ENCODE measurements at regions not wholly inside any gene's neighbourhood (a gene's known extent, or its start where the extent isn't known, plus 50 kb on each side); places are given as distances from the start of the nearest gene placed in this dataset.
"Not testable (repeated sequence)": the region's sequence is repeated elsewhere in the genome, so short reads cannot be mapped to it uniquely, and the experiment has no call there.

DNA sequence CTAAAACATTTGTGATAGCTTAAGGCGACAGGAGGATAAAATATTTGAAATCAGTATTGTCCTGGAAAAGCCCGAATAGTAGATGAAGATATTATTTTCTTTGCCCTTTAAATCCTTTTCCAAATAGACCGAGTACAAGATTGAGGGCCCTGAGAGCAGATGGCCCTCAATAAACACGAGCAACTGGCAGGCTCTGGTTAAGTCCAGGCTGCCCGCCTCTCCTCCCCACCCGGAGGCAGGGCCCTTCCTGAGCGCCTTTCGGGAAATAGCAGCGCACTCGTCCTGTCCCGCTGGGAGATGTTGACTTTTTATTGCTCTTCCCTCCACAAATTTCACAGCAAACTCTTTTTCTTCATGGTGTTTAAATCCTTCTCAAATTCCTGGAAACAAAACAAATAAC lies 50.8 kb upstream of the MAX start:
- DNase-seq, result no peak

DNA sequence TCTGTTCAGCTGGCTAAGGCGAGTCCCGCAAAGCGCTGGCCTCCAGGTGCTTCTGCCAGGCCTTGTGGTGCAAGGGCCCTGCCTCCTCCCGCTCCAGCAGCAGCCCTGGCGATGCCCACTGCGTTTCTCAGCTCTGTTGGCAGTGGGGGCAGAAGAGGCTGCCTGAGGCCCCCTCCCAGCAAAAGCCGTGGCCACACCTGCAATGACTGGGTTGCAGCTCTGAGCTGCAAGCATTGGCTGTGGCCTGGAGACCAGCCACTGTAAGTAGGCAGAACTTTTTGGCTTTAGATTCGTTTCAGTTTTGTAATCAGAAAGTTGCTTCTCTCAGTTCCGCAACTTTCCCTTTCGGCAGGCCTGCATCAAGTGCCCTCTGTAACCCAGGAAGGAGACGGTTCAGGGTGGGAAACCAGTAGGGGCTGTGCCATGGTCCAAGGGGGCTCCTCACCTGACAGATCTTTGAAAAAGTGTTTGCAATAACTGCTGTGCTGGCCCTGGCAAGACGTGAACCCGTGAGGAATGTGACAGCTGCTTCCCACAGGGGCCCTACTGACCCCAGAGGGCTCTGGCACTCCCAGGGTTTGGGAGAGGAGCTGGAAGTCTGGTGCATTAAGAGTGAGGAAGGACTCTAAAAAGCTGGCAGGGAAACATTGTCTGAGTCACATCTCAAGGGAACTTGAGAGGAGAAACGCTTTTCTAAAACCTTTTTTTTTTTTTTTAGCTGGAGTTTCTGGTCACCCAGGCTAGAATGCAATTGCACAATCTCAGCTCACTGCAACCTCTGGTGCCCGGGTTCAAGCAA lies 54.5 kb upstream of the MAX start:
- peak; percentile 29 for DNase-seq

DNA sequence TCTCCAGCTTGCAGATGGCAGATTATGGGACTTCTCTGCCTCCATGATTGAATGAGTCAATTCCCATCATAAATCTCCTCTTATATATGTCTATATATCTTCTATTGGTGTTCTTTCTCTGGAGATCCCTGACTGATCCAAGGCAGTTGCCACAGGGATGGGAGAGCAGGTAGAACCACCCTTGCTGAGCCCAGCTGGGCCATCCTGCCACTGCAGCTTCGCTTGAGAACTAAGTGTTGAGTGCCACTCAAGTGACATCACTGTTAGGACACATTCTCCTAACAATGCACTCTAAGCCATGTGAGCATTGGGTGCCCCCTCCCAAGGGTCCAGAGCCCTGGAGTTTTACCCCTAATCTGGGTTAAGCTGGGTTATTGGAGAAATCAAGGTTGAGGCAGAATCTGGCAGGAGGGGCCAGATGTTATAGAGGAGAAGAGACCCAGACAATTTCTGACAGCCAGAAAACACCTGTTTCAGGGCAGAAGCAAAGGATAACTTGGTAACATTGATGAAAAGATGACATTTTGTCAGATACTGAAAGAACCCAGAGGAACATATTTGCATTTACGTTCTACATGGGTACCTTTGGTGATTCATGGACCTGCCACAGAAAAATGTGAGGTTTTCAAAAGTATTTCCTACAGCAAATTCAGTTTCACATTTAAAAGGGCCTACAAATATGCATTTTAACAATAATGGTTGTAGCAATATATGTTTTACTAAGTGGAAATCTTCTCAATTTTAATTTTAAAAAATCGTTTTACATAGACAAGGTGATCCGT lies 57.2 kb upstream of the MAX start:
- DNase-seq, result no peak

DNA sequence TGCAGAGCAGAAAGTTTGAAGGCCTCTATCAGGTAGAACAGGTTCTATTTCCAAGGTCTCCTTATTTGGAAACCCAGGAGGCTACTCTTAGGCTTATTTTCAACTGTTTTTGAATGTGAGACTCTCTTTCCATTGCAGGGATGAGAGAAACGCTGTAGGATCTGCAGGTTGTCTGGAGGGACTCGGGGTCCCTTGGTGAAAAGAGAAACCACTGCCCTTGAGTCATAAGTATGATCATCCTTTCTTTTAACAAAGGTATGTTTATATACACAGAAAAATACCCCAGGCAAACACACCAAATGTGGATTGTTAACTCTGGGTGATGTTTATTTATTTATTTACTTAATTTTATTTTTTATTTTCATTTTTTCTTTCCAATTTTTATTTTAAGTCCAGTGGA lies 57.8 kb upstream of the MAX start:
- DNase-seq, result no peak

GRCh38 chr14:65162031-65162430 lies 59.7 kb upstream of the MAX start:
- DNase-seq, result no peak

- no peak for DNase-seq
Observed at GRCh38 chr14:65164068-65164824, 61.9 kb upstream of the MAX start.

GRCh38 chr14:65164825-65165135 lies 62.5 kb upstream of the MAX start:
- no peak for DNase-seq

- no peak for DNase-seq
Observed at GRCh38 chr14:65167072-65167645, 64.8 kb upstream of the MAX start.

GRCh38 chr14:65168840-65169239 lies 66.5 kb upstream of the MAX start:
- DNase-seq, result no peak

- no peak for DNase-seq
Observed at GRCh38 chr14:65169351-65169750, 67.0 kb upstream of the MAX start.

DNA sequence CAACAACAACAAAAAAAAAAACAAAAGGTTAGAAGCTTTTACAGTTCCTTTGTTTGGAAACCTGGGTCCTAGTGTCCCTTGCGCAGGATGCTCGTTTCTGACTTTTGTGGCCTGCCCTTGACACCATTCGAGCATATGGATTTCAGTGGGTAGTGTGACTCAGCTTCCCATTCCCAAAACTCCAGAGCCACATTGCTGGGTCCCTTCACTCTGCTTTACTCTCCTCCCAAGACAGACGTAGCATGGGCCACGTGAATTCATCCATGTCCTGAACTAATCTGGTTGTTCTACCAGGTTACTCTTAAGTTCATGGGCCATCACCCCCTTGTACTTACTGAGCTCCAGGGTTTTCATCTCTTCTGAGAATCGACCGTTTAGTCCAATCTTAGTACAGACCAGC lies 68.0 kb upstream of the MAX start:
- no peak for DNase-seq

DNA sequence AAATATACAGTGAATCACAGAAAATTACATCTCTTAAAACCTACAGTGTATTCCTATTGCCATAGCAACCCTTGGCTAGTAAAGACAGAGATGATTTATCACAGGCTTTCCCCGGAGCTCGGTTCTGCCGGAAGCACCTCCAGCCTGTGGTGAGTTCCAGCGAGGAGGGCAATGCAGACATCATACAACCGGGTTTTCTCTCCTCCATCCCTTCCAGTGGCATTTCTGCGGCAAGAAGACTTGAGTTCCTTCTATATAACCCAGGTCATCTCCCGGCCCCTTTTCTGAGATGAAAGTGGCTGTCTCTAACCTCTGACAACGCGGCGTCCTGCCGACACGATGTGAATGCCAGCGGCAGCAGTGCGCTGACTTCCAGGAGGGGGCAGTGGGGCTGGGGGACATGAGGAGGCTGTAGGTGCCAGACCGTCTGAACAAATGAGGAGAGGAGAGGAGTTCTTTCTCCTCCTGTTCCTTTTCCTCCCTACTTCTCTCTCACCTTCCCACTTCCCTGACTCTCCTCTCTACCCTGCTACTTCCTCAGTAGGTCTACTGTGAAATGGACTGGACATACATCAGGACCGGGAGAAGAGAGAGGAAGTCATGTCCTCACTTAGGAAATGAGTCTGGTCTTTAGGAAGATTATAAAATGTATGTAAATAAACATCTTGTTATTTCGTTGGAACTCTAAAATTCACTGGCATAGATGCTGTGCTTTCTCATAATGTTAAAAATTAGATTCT lies 68.6 kb upstream of the MAX start:
- DNase-seq, result peak; percentile 26

DNA sequence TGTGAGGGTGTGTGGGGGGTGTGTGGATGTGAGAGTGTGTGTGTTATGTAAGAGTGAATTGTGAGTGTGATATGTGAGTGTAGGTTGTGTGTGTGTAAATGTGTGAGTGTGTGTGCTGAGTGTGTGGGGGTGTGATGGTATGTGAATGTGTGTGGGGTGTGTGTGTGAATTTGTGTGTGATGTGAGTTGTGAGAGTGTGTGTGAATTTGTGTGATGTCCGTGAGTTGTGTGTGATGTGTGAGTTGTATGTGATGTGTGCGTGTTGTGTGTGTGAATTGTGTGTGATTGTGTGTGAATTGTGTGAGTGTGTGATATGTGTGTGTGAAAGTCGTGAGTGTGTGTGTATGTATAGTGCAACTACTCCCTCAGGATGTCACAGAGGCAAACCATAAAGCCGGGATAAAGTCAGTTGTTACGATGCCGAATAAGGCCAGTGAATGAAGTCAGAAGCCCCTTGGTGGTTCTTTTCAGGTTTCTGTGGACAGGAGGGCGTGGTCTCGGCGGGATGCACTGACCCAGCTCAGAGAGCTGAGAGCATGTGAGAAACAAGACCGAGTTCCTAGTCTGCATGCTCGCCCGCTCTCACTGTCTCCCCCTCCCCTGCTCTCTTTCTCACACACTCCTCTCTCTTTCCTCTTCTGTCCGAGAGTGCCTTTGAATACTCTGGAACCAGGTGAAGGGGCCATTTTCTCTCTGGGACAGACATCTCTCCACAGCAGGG lies 71.8 kb upstream of the MAX start:
- no peak for DNase-seq

GRCh38 chr14:65174783-65175182 lies 72.5 kb upstream of the MAX start:
- no peak for DNase-seq

DNA sequence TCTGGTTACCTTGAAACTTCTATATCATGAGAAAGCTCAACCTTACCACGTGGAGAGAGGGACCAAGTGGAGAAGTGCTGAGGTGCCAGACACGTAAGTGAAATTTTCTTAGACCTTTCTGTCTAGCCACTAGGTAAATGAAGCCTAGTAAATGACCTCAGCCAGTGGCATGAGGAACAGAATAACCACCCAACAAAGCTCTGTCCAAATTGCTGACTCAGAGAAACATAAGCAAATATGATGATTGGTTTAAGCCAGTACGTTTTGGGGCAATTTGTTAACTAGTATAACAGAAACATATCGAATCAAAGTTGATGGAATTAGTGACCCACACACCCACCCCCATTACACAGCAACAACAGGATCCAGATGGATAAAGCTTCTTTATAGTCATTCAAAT lies 75.2 kb upstream of the MAX start:
- DNase-seq, result no peak

DNA sequence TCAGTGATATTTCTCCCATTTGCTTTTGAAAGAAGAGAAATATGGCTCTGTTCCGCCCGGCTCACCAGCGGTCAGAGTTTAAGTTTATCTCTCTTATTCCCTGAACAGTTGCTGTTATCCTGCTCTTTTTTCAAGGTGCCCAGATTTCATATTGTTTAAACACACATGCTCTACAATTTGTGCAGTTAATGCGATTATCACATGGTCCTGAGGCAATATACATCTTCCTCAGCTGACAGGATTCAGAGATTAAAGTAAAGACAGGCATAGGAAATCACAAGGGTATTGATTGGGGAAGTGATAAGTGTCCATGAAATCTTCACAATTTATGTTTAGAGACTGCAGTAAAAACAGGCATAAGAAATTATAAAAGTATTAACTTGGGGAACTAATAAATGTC lies 76.9 kb upstream of the MAX start:
- not testable (repeated sequence) for DNase-seq

DNA sequence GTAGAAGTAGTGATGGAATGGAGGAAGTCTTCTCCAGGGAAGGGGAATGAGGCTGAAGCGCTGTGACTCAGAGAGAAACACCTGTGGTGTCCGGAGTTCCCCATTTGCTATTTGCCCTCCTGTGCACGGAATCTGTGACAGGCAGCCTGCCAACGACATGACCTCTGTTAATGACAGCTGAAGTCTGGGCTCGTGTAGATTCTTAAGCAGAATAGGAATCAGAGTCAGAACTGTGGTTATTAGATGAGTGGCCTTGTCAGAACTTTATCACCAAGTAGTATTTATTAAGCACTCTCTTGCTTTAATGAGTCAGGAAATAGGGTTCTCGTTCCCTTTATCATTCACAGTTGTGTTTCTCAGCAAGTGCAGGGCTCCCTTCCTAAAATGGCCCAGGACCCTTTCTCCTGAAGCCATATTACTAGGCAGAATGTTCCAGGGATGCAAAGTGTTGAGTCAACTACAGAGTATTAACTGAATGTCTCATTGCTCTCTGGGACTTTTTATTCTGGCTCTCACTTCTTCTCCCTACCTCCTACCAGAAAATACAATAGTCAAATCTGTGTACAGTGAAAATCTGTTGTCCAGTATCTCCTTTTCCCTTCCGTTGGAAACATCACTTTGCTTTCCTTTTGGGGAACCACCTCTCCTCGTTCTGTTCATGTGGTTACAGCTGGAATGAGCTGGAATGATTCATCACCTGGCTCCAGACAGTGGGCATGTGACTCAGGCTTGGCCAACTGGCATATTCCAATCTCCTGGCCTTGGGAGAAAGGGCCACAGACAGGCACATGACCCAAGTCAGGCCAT lies 77.8 kb upstream of the MAX start:
- no peak for DNase-seq

DNA sequence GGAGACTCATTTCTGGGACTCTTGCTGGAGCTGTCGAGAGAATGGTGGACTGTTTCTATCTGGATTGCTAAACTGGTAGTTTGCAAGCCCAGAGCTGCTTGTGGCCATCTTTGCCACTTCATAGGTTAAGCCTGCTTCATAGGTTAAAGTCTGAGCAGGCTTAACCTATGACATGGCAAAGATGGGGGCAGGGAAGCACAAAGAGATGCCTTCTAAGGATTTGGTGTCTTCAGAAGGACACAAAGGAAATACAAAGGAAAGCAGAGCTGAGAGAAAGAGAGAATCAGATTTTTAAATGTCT lies 78.4 kb upstream of the MAX start:
- no peak for DNase-seq

DNA sequence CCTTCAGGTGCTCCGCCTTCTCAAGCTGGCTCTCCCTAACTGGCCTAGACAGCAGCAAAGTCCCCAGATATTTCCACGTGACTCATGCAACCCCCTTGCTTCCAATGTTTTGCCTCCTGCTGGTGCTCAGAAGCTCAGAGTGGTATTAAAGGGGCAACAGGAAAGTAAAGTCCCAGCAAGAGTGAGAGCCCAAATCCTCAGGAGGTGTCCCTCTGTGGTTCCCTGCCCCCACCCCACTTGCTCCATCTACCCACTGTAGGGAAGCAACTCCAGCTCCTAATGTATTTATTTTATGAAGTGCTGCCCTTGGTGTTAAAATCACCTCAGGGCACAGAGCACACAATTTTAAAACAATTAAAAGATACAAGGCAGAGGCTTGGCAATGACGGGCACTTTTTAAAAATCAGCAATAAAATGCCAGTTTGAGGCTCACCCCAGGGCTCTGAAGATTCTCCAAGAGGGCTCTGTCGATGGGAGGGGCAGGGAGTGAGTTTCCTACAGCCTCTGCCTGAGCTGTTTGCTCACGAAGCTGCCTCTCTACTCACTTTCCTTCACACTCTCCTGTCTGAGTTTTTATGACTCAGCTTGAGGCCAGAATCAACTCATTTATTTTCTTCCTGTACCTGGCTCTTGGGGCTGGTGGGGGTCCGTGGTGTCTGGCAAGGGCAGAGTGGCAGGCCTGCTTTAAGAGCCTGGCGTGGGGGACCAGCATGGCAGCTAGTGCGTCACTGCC lies 81.9 kb upstream of the MAX start:
- no peak for DNase-seq

- DNase-seq, result no peak
Observed at GRCh38 chr14:65185829-65186228, 83.5 kb upstream of the MAX start.
